Left hindlimb (tissue), 1 donor: ENCODE measurements at regions not wholly inside any gene's neighbourhood (a gene's known extent, or its start where the extent isn't known, plus 50 kb on each side); places are given as distances from the start of the nearest gene placed in this dataset.

Source experiments
- DNase-seq: peaks from one replicate; pipeline ENCODE4 v3.0.0-alpha.2; 2018

- DNase-seq: no peak
Observed at GRCh38 chr2:144239726-144240125, 280.2 kb downstream of the ZEB2 start.

DNA sequence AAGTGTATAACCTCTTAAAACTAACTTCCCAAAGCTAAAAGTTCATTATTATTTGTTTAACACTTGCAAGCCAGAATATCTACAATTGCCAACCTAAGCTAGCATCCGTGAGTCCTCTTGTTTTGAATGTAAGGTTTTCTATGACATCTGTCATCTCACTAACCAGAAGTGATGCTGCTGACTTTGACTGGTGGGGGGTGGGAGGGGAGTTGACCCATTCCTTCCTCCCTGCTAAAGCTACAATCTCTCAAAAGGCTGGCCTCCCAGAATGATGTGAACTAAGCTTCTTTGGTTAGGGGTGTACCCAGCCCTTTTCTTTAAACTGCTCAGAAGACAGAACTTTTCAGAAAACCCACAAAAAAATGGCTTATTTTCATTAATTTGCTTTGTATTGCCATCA, 280.6 kb downstream of the ZEB2 start:
- no peak for DNase-seq

DNA sequence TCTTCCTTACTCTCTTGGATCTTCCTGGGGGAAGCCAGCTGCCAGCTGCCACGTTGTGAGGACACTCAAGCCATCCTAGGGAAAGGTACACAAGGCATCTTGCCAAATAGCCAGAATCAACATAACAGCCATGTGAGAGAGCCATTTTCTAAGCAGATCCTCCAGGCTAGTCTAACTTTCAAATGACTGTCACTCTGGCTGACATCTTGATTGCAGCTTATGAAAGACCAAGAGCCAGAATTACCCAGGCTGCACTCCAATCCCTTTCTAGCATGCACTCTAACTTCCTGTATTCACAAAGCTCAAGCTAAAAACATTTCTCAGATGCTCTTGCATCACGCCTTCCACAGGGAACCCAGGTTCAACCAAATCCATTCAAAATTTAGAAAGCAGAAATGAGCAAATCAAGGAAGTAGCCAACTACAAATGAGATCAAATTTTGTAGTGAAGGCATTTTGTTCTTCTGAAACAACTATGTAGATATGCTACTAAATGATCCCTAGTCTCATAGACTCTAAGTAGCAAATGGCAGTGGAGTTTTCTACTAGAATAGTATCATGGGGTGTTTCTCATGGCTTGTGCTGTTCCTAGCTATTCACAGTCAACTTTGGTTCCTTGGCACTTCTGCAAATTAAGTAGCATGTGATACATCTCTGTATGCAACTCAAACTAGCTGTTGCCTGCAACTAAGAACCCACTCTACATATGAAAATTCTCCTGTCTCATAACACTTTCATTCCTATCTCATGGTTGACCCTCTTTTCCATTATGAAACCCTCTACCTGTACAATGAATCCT, 281.9 kb downstream of the ZEB2 start:
- DNase-seq: no peak

GRCh38 chr2:144237108-144237507, 282.8 kb downstream of the ZEB2 start:
- no peak for DNase-seq

GRCh38 chr2:144235050-144235449, 284.9 kb downstream of the ZEB2 start:
- no peak for DNase-seq

GRCh38 chr2:144234542-144234871, 285.4 kb downstream of the ZEB2 start:
- no peak for DNase-seq

DNA sequence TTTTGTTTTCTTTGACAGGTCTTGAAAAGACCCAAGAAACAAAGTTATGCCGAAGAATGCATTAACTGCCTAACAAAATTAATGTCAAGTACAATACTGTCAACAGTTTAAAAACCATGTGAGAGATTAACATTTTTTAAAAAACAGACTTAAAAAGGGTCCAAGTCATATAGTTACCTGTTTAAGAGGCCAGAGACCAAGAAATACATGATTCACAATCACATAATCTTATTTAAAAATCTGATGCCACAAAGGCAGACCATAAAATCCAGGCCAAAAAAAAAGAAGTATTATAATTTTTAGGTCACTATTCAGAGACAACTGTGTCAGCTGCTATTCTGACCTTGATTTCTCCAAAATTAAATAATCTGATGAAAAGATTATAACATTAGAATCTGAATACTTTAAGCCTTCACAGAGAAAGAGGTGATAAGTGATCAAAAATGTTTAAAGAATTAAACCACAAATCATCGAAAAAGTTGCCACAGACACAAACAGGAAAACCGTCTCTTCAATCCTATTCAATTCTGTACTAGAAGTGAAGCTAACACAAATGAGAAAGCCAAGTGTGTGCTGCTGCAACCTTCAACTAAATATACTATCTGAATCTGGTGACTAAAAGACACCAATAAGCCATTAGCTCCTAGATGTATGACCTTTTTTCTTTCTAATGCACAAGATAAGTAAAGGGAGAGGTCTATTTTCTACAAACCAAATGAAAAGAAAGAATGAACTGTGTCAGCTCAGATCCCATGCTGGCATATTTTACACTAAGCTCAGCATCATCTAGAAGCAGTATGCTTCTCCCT, 286.0 kb downstream of the ZEB2 start:
- DNase-seq: no peak

DNA sequence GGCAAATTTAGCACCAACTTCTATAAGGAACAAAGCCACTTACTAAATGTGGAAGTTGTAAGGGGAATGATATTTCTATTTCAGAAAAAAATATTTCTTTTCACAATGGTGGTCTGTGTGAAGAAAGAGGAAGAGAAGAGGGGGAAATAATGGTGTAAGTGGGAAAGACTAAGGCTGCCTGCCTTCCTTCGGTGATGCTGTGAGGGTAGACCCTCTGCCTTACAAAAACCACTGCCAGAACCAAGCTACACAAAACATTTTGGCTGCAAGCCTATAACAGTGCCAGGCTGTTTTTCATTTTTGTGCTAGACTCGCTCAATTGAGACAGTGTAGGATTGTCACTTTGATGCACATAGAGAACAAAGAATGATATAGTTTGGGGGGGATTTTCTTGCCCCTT, 286.6 kb downstream of the ZEB2 start:
- DNase-seq: no peak

- no peak for DNase-seq
Observed at GRCh38 chr2:144230448-144231085, 289.4 kb downstream of the ZEB2 start.

DNA sequence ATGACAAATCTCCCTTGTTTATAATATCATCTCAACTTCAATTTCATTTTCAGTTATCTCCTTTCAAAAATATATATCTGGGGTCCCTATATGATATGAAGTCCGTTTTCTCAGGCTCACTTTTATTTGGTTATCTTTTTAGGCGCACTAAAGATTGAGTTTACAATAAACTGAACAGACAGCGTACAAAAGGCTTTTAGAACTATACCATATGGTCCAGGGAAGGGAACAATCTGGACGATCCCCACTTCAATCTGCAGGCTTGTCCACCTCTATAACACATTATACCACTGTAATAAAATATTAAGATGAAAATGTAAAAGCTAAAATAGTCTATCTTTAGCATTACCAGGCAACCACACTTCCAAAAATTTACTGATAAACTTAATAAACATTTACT, 289.9 kb downstream of the ZEB2 start:
- DNase-seq: no peak

GRCh38 chr2:144229296-144229695, 290.6 kb downstream of the ZEB2 start:
- no peak for DNase-seq

DNA sequence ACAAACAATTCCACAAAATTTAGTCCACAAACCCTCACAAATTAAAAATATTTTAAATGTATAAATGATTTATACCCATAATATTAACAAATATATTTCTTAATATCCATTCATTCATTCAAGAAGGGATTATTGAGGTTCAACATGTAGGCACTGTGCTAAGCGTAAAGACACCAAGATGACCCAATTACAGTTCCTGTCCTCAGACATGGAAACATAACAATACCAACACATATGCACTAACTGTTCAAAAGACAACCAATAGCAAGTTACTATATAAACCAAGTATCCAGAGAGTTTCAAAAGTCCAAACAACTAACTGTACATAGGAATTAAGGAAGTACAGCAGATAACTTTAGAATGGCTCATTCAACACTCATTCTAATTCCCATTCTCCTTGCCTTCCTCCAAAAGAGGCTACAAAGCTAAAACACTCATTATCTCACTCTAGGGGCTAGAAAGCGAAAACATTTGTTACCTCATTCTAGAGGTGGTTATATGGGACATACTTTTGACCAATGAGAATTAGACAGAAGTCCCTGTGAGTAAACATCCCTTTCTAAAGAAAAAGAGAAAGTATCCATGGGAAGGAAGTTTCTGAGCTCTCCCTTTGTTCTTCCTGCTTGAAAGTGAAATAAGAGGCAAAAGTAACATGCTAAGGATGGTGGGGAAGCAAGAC, 292.4 kb downstream of the ZEB2 start:
- DNase-seq: no peak

DNA sequence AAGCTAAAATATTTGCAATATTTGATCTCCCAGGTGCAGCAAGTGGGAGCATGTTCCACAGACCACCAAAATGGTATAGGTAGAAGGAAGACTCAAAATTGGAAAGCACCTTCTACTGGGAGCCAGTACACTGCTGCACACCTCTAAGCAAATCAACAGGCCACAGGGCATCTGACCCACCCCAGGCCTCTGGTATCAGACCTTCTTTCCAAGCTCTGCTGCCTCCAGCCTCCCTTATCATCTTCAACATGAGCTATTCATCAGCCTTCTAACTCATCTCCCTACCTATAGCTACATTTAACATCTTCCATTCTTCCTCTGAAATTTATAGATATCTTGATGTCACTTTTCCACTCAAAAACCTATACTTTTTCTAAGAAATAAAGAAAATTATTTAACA, 294.8 kb downstream of the ZEB2 start:
- no peak for DNase-seq

- no peak for DNase-seq
Observed at GRCh38 chr2:144224472-144224871, 295.4 kb downstream of the ZEB2 start.

- no peak for DNase-seq
Observed at GRCh38 chr2:144219979-144220378, 299.9 kb downstream of the ZEB2 start.

GRCh38 chr2:144217853-144218633, 301.9 kb downstream of the ZEB2 start:
- no peak for DNase-seq

- DNase-seq: no peak
Observed at GRCh38 chr2:144215701-144216675, 303.9 kb downstream of the ZEB2 start.

DNA sequence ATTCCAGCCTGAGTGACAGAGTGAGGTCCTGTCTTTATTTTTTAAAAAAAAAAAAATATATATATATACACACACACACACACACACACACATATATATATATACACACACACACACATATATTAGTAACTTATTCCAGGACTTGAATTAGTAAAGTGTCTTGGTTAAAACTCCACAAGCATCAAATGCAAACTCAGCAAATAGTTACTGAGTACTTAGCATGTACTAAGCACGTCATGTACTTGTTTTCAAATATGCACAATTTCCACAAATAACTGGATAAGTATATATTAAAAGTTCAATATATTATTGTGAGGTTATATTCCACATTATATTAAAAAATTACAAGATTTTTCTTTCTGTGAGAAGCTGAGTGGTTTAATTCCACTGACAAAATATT, 304.7 kb downstream of the ZEB2 start:
- DNase-seq: no peak

DNA sequence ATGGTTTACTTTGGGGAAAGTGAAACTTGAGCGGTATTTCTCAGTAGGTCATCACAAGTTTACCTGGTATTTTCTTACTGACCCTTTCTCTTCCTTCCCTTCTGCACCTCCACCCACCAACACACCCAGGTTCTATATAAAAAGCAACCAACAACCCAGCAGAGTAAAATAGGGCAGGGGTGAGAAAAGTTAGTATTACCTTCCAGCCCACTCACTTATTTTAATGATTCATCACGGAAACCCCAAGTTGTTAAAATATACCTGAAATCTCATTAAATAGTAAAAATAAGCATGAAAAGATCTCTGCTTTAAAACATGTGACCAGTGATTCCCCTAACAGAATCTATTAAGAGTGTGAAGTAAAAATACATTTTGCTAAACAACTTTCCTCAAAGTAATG, 306.1 kb downstream of the ZEB2 start:
- no peak for DNase-seq

DNA sequence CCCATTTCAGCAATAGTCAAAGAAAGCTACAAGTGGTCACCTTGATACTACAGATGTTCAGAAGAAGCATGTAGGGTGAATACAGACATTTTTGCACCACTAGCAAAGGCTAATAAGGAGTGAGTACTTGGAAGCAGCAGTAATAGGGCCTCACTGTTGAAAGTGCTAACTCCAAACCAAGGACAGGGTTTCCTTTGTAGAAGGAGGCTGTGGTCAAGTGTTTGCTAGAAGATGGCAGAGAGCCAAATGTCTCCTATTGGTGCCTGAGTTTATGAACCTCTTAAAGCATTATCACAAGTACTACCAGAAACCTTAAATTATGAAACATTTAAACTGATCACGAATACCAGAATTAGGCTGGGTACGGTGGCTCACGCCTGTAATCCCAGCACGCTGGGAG, 308.1 kb downstream of the ZEB2 start:
- DNase-seq: no peak

DNA sequence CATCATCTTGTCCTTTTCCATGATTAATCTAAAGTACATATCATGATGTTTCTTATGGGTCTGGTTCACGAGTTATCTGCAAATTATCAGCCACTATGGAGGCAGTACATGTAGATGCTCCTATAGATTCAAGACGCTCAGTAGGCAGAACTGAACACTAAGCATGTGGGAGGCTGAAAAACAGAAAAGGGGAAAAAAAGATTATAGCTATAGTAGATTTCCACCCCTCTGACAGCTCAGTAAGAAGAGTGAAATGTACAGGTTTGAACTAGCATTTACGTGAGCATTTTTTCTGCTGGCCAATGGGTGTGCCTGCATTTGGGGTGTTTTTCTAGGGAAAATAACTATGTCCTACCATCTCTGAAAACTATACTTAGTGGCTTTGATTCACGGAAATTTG, 308.9 kb downstream of the ZEB2 start:
- no peak for DNase-seq
